ENCODE measurements at regions not wholly inside any gene's neighbourhood (a gene's known extent, or its start where the extent isn't known, plus 50 kb on each side); places are given as distances from the start of the nearest gene placed in this dataset.

DNA sequence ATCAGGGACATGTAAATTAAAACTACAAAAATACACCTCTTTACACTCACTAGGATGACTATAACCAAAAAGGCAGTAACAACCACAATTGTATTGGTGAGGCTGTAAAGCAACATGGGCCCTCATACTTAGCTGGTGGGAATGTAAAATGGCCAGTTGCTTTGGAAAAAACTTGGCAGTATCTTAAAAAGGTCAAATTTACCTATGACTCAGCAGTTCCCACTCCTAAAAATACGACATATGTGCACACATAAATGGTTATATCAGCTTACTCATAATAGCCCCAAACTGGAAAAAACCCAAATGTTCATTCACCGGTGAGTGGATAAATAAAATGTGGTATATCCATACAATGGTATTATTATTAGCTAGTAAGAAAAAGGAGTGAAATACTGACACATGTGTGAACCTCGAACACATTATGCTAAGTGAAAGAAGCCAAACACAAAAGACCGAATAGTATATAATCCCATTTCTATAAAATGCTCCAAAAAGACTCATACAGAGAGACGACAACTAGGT, 391.4 kb downstream of the NPIPA8 start:
- no peak overlapping the region for H3K27ac ChIP-seq
- no peak for TF ChIP-seq POLR2A (IDR thresholded peaks at IDR 0.05)
- TF ChIP-seq CTCF (IDR thresholded peaks at IDR 0.05), result no peak
- no peak for DNase-seq
- H3K4me3 ChIP-seq, result no peak overlapping the region
- intact Hi-C loops (cut with DNase I; ENCODE audit: low total_unique reads), result no loop called here
- no peaks in the 10 kb centered on the region for H3K4me1 ChIP-seq
- no peaks in the 10 kb centered on the region for H3K9me3 ChIP-seq
- no peaks in the 10 kb centered on the region for H3K27me3 ChIP-seq
- H3K36me3 ChIP-seq, result no peaks in the 10 kb centered on the region

DNA sequence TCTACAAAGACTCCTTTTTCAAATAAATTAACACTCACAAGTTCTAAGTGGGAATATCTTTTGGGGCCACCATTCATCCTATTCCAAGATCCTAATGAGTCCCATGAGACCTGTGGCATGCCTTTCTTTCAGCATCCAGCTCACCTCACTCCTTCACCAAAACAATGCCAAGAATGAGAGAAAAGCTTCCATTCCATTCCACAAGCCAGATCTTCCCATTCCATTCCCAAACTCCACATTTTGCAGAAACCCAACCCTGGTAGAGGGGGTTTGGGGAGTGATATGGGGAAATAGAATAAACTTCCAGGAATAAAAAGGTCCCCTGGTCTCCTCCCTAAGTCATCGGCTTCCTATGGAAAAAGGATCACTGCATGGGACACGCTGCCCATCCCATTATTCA, 392.2 kb downstream of the NPIPA8 start:
- Histone ChIP-seq H3K27ac (no peak overlapping the region), H3K9me3 (no peaks in the 10 kb centered on the region), H3K27me3 (no peaks in the 10 kb centered on the region), H3K4me3 (no peak overlapping the region), H3K4me1 (no peaks in the 10 kb centered on the region), H3K36me3 (no peaks in the 10 kb centered on the region)
- no peak for DNase-seq
- intact Hi-C loops (cut with DNase I; ENCODE audit: low total_unique reads), result no loop called here
- no peak for TF ChIP-seq CTCF (IDR thresholded peaks at IDR 0.05)
- no peak for TF ChIP-seq POLR2A (IDR thresholded peaks at IDR 0.05)

- no peaks in the 10 kb centered on the region for H3K36me3 ChIP-seq
- no peaks in the 10 kb centered on the region for H3K4me1 ChIP-seq
- H3K9me3 ChIP-seq, result no peaks in the 10 kb centered on the region
- no peak for TF ChIP-seq POLR2A (IDR thresholded peaks at IDR 0.05)
- TF ChIP-seq CTCF (IDR thresholded peaks at IDR 0.05), result no peak
- no peak overlapping the region for H3K4me3 ChIP-seq
- no peak overlapping the region for H3K27ac ChIP-seq
- intact Hi-C loops (cut with DNase I; ENCODE audit: low total_unique reads), result no loop called here
- no peak for DNase-seq
- H3K27me3 ChIP-seq, result no peaks in the 10 kb centered on the region
Observed at GRCh38 chr16:17942067-17942466, 394.5 kb downstream of the NPIPA8 start.

DNA sequence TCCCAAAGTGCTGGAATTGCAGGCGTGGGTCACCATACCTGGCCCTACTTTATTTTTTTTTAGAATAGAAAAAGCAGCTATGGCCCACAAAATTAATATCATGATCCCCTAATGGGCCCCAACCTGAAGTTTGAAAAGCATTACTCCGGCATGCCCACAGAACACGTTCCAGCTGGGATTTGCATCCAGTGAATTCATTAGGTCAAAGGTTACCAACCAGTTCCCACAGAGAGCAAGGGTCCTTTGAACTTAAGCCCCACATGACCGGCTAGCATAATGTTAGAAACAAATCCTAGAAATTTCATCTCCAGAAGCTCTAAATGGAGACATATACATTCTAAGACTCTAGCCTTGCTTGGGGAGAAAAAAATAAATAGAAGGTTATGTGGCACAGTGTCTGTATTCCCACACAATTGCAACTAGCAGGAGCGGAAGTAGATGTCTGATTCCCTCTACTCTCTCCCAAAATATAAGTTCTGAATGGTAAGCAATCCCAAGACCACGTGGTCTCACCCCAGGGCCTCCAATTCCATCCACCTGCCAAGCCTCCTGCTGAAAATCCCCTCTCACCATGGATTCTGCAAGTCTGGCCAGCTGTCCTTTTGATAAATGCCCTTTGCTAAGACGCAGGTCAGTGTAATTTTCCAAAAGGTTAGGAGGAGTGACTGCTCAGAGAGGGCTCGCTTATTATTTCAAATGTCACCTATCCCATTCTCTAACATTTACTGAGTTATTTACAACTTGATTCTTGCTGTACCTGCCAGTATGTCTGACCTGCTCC, 395.8 kb downstream of the NPIPA8 start:
- no peak for DNase-seq
- Histone ChIP-seq H3K27ac (no peak overlapping the region), H3K4me3 (no peak overlapping the region), H3K27me3 (no peaks in the 10 kb centered on the region), H3K4me1 (no peaks in the 10 kb centered on the region), H3K36me3 (no peaks in the 10 kb centered on the region), H3K9me3 (no peaks in the 10 kb centered on the region)
- intact Hi-C loops (cut with DNase I; ENCODE audit: low total_unique reads), result no loop called here
- no peak for TF ChIP-seq CTCF (IDR thresholded peaks at IDR 0.05)
- no peak for TF ChIP-seq POLR2A (IDR thresholded peaks at IDR 0.05)

DNA sequence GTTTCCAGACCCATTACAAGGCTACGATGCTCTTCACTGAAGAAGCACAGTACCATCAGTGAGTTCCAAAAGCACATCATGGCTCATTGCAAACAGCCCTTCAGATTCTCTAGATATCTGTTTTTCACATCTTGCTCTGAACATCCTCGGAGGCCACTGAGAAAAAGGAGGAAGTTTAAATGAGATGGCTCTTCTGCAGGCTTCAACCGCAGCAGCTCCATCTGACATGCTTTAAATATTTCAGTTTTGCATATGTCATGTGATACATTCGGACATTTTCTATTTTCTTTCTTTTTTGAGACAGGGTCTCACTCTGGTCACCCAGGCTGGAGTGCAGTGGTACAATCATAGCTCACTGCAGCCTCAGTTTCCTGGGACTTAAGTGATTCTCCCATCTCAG, 396.8 kb downstream of the NPIPA8 start:
- DNase-seq, result no peak
- TF ChIP-seq CTCF (IDR thresholded peaks at IDR 0.05) (no peak), POLR2A (IDR thresholded peaks at IDR 0.05) (no peak)
- Histone ChIP-seq H3K4me3 (no peak overlapping the region), H3K9me3 (no peaks in the 10 kb centered on the region), H3K4me1 (no peaks in the 10 kb centered on the region), H3K27ac (no peak overlapping the region), H3K27me3 (no peaks in the 10 kb centered on the region), H3K36me3 (no peaks in the 10 kb centered on the region)
- intact Hi-C loops (cut with DNase I; ENCODE audit: low total_unique reads), result no loop called here
